Suprapubic skin (tissue), 4 donors: ENCODE measurements at regions not wholly inside any gene's neighbourhood (a gene's known extent, or its start where the extent isn't known, plus 50 kb on each side); places are given as distances from the start of the nearest gene placed in this dataset.
"Not testable (repeated sequence)": the region's sequence is repeated elsewhere in the genome, so short reads cannot be mapped to it uniquely, and the experiment has no call there.

Source experiments
- DNase-seq, 2 donors: peaks; one replicate each; pipeline ENCODE4 v3.0.0-alpha.2; 2019; ENCODE audit warnings: low spot score in 2 of 2
- H3K27ac ChIP-seq: fragments of 200-600 bp; sonication (generic); one replicate; pipeline ENCODE4 v1.5.1; 2019
- H3K27me3 ChIP-seq: fragments of 200-600 bp; sonication (generic); one replicate; pipeline ENCODE4 v1.5.1; 2019
- H3K36me3 ChIP-seq: fragments of 200-600 bp; sonication (generic); one replicate; pipeline ENCODE4 v1.5.1; 2019
- H3K4me1 ChIP-seq: fragments of 200-600 bp; sonication (generic); one replicate; pipeline ENCODE4 v1.5.1; 2019
- H3K4me3 ChIP-seq: fragments of 200-600 bp; sonication (generic); one replicate; pipeline ENCODE4 v1.5.1; 2019; ENCODE audit warnings: mild to moderate bottlenecking
- H3K9me3 ChIP-seq: fragments of 200-600 bp; sonication (generic); one replicate; pipeline ENCODE4 v1.5.1; 2019
- EP300 ChIP-seq: sonication (generic); formaldehyde crosslinking; IDR thresholded peaks from one replicate; pipeline ENCODE4 v1.6.1; 2017; ENCODE audit warnings: antibody characterized with exemption
- POLR2A ChIP-seq, 2 donors: fragments of 450-650 bp; IDR thresholded peaks; one replicate each; pipeline ENCODE4 v1.6.1; 2017; ENCODE audit warnings: antibody characterized with exemption in 2 of 2, mild to moderate bottlenecking in 2 of 2, moderate library complexity in 2 of 2
- POLR2AphosphoS5 ChIP-seq, 3 donors: sonication (generic); formaldehyde crosslinking; IDR thresholded peaks; one replicate each; pipeline ENCODE4 v1.6.1; 2017; ENCODE audit warnings: antibody characterized with exemption in 3 of 3
- WGBS: methylation state at CpG from one replicate; pipeline ENCODE4 v1.1.5; 2018; 5-methylcytosine and 5-hydroxymethylcytosine counted together
- TF ChIP-seq, protein P1 (sequence below), 2 donors: fragments of 200-600 bp in 1 of 2; fragments of 450-650 bp in 1 of 2; sonication (generic) in 1 of 2; IDR thresholded peaks; one replicate each; pipeline ENCODE4 v1.5.1; 2016 to 2019; ENCODE audit warnings: antibody characterized with exemption in 2 of 2, mild to moderate bottlenecking in 1 of 2, moderate library complexity in 1 of 2

DNA sequence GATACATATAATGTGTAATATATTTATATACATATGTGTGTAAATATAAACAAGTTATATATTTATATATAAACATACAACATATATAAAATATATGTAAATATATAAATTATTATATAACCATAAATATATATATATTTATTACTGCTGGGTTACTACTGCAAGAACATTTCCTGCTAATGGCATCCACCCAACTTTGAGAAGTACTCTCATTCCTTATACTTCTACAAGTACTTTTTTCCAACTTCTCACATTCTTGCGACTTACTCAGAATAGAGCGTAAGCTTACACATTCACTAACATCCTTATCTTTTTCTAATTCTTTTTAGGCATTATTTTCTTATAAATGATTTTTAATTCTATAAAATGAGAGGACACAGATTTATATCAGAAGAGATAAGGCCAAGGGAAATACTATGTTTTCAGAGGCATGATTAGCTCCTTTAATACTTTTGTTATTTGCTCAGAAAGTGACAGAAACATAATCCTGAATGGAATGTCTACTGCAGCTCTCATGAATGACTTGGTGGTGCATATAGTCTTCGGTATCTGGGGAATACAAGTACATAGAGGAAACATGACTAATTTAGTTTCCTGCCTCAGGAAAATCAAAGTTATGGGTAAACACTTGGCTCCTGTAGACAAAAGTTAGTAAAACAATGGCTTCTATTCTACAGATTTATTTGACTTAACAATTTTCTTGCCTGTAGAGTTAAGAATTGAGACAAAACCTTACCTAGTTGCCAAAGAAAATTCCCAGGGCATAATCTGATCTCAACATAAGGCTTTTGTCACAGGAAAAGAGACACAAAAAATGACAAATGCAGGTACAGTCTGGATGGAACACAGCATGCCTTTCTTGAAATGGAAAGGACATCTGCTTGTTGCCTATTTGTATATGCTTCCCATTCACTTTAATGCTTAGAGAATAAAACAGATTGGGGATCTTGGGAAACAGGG lies 453.9 kb downstream of the SQOR start:
- DNase-seq = no peak
- Histone ChIP-seq H3K9me3 (no peaks in the 10 kb centered on the region), H3K27me3 (no peaks in the 10 kb centered on the region), H3K4me3 (no peak overlapping the region), H3K36me3 (no peaks in the 10 kb centered on the region), H3K27ac (no peak overlapping the region), H3K4me1 (no peaks in the 10 kb centered on the region)
- WGBS = 80% methylated on average over 3 of the region's 3 CpGs
- TF ChIP-seq POLR2AphosphoS5 (IDR thresholded peaks at IDR 0.05) (no peak), POLR2A (IDR thresholded peaks at IDR 0.05) (no peak), EP300 (no peak)
- TF ChIP-seq, protein P1, sequence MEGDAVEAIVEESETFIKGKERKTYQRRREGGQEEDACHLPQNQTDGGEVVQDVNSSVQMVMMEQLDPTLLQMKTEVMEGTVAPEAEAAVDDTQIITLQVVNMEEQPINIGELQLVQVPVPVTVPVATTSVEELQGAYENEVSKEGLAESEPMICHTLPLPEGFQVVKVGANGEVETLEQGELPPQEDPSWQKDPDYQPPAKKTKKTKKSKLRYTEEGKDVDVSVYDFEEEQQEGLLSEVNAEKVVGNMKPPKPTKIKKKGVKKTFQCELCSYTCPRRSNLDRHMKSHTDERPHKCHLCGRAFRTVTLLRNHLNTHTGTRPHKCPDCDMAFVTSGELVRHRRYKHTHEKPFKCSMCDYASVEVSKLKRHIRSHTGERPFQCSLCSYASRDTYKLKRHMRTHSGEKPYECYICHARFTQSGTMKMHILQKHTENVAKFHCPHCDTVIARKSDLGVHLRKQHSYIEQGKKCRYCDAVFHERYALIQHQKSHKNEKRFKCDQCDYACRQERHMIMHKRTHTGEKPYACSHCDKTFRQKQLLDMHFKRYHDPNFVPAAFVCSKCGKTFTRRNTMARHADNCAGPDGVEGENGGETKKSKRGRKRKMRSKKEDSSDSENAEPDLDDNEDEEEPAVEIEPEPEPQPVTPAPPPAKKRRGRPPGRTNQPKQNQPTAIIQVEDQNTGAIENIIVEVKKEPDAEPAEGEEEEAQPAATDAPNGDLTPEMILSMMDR (IDR thresholded peaks at IDR 0.05) = no peak

DNA sequence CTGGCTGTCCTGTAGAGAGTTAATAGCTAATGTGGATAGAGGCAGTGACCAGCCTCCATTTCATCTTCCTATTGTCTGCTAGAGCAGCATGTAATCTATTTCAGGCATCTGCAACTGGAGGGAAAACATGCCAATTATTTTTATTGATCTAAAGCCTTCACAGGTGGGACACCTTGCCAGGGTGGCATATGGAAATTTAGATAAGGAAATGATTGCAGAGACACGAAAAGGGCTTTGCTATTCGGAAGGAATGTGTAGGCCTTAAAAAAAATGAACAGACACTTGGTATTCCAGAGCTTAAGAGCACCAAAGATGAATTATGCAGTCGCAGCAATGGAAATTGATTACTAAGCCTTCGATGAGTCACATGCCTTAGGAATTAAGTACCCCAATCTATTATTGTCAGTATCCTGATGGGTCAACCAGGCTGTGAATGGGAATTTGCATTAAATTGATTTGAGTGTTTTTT lies 454.7 kb downstream of the SQOR start:
- Histone ChIP-seq H3K9me3 (no peaks in the 10 kb centered on the region), H3K27ac (no peak overlapping the region)
- 71% methylated on average over 4 of the region's 4 CpGs for WGBS

DNA sequence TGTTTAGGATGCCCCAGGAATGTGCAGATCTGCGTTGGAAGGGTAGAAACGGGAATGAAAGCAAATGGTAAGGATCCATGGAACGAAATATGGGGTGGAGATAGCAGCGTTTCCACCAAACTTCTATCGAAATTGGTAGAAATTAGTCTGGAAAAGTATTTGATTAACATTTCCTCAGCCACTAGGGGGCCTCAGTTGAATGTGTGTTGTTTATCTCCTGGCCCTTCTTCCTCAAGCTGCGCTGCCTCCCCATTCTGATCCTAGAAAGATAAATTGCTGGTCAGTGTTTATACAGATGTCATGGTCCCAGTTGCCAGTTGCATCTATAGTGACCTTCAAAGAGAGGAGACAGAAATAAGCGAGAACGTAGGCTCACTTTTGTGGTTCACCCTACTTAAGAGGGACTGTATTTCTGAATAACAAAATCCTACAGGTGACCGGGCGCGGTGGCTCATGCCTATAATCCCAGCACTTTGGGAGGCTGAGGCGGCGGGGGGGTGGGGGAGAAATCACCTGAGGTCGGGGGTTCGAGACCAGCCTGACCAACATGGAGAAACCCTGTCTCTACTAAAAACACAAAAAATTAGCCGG lies 457.1 kb downstream of the SQOR start:
- H3K4me3 ChIP-seq = no peak overlapping the region
- H3K27ac ChIP-seq = no peak overlapping the region
- no peak for DNase-seq
- H3K4me1 ChIP-seq = no peaks in the 10 kb centered on the region
- 69% methylated on average over 16 of the region's 16 CpGs for WGBS
- H3K36me3 ChIP-seq = no peaks in the 10 kb centered on the region
- TF ChIP-seq, protein P1 (IDR thresholded peaks at IDR 0.05) = no peak
- TF ChIP-seq POLR2AphosphoS5 (IDR thresholded peaks at IDR 0.05) (no peak), POLR2A (IDR thresholded peaks at IDR 0.05) (no peak), EP300 (no peak)
- no peaks in the 10 kb centered on the region for H3K9me3 ChIP-seq
- no peaks in the 10 kb centered on the region for H3K27me3 ChIP-seq

More for the DNA sequence above, 454.7 kb downstream of the SQOR start:
- no peak overlapping the region for H3K4me3 ChIP-seq
- TF ChIP-seq EP300 (no peak), POLR2AphosphoS5 (IDR thresholded peaks at IDR 0.05) (no peak), POLR2A (IDR thresholded peaks at IDR 0.05) (no peak)
- TF ChIP-seq, protein P1 (IDR thresholded peaks at IDR 0.05) = no peak
- no peak for DNase-seq
- no peaks in the 10 kb centered on the region for H3K36me3 ChIP-seq
- no peaks in the 10 kb centered on the region for H3K4me1 ChIP-seq
- H3K27me3 ChIP-seq = no peaks in the 10 kb centered on the region

DNA sequence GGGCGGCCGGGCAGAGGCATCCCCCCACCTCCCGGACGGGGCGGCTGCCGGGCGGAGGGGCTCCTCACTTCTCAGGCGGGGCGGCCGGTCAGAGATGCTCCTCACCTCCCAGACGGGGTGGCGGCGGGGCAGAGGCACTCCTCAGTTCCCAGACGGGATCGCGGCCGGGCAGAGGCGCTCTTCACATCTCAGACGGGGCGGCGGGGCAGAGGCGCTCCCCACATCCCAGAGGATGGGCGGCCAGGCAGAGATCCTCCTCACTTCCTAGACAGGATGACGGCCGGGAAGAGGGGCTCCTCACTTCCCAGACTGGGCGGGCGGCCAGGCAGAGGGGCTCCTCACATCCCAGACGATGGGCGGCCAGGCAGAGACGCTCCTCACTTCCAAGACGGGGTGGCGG lies 463.2 kb downstream of the SQOR start:
- not testable (repeated sequence) for H3K4me1 ChIP-seq, H3K27ac ChIP-seq, H3K4me3 ChIP-seq, H3K9me3 ChIP-seq, H3K27me3 ChIP-seq, H3K36me3 ChIP-seq, DNase-seq
- 95% methylated on average over 7 of the region's 32 CpGs for WGBS

DNA sequence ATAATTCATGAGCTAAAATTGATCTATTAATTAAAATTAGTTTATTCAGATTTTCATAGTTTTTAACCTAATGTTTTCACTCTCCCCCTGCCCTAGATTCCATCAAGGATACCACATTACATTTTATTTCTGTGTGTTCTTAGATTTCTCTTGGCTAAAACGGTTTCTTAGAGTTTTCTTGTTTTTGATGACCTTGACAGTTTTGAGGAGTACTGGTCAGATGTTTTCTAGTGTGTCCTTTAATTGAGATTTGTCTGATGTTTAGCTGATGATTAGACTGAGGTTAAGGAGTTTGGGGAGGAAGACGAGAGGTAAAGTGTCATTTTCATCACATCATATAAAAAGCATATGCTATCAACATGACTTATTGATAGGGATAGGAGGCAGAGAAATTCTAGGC lies 475.9 kb downstream of the SQOR start:
- H3K27ac ChIP-seq = no peak overlapping the region
- no peaks in the 10 kb centered on the region for H3K27me3 ChIP-seq
- no peak overlapping the region for H3K4me3 ChIP-seq
- no peaks in the 10 kb centered on the region for H3K4me1 ChIP-seq
- WGBS = 87% methylated on average over 2 of the region's 2 CpGs
- no peaks in the 10 kb centered on the region for H3K36me3 ChIP-seq
- no peak for DNase-seq
- TF ChIP-seq POLR2A (IDR thresholded peaks at IDR 0.05) = no peak
- TF ChIP-seq, protein P1 (IDR thresholded peaks at IDR 0.05) = no peak
- TF ChIP-seq POLR2AphosphoS5 (IDR thresholded peaks at IDR 0.05) = no peak
- TF ChIP-seq EP300 = no peak
- H3K9me3 ChIP-seq = no peaks in the 10 kb centered on the region
